Adrenal gland (tissue), 9 donors: ENCODE measurements at regions not wholly inside any gene's neighbourhood (a gene's known extent, or its start where the extent isn't known, plus 50 kb on each side); places are given as distances from the start of the nearest gene placed in this dataset.
"Not testable (repeated sequence)": the region's sequence is repeated elsewhere in the genome, so short reads cannot be mapped to it uniquely, and the experiment has no call there.

Source experiments
- DNase-seq, 7 donors: peaks; one replicate each; pipeline ENCODE4 v3.0.0-alpha.2; 2019 to 2020
- H3K27ac ChIP-seq, 5 donors: fragments of 200-600 bp; sonication (generic) in 4 of 5; 1 replicate in 3 of 5; 2 replicates in 2 of 5; pipeline versions ENCODE4 v1.5.1 to v1.8.0; 2016 to 2020; ENCODE audit warnings: mild to moderate bottlenecking in 1 of 5
- H3K27me3 ChIP-seq: fragments of 200-600 bp; 2 replicates; pipeline ENCODE4 v1.8.0; 2021
- H3K36me3 ChIP-seq, 2 donors: fragments of 200-600 bp; replicated peaks in 1 of 2; 1 replicate in 1 of 2; 2 replicates in 1 of 2; pipeline versions ENCODE4 v1.5.1 to v1.8.0; 2018 to 2022
- H3K4me1 ChIP-seq, 2 donors: fragments of 200-600 bp; replicated peaks in 1 of 2; 1 replicate in 1 of 2; 2 replicates in 1 of 2; pipeline versions ENCODE4 v1.5.1 to v1.8.0; 2018 to 2021
- H3K4me3 ChIP-seq, 4 donors: fragments of 200-600 bp; sonication (generic) in 3 of 4; one replicate each; pipeline ENCODE4 v1.5.1; 2016 to 2018
- H3K9me3 ChIP-seq, 3 donors: fragments of 200-600 bp; sonication (generic) in 1 of 3; replicated peaks in 1 of 3; 1 replicate in 2 of 3; 2 replicates in 1 of 3; pipeline versions ENCODE4 v1.5.1 to v1.8.0; 2016 to 2021
- WGBS, 4 donors: extraction: QIAGEN DNeasy Blood & Tissue Kit in 2 of 4; methylation state at CpG; one replicate each; pipeline versions ENCODE4 v1.1.5 to v1.1.7; 2013 to 2017; 5-methylcytosine and 5-hydroxymethylcytosine counted together
- intact Hi-C, 2 donors: fragments of 100-400 bp; cut with DNase I; formaldehyde crosslinking; loops; one replicate each; pipeline versions ENCODE4 v1.14.1 to v1.15.0; 2022 to 2023
- donor health status: healthy with polysubstance abuse.
- donor health status: Bipolar disorder and iron deficiency.
- donor health status: DM: yes; HTN: yes; CAD: no.
- donor health status: DM: no; HTN: no; CAD: no.
- donor health status: DM: no; HTN: no; CAD: no.

DNA sequence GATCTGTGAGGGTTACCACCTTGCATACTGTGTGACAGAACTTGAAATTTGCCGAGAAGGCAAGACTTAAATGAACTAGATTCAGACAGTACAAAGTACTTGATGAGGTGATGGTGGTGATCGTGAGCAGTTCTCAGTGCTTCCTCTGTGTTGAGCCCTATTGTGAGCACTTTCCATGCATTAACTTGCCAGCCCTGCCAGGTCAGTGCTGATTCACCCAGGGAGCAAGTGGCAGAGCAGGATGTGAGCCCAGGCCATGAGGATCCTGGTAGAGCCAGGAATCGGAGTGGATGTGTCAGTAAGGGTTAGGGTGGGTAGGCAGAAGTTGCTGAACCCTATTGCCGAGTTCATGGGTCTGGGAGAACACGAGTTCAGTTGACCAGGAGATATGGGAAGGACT is 4545.7 kb upstream of the TPTE start:
- intact Hi-C loops, DNase-seq, H3K27me3 ChIP-seq, H3K4me1 ChIP-seq, H3K27ac ChIP-seq, H3K36me3 ChIP-seq, H3K4me3 ChIP-seq, H3K9me3 ChIP-seq: not testable (repeated sequence)
- no CpG with 5 or more reads among the region's 5 CpGs for WGBS, 4 donors

DNA sequence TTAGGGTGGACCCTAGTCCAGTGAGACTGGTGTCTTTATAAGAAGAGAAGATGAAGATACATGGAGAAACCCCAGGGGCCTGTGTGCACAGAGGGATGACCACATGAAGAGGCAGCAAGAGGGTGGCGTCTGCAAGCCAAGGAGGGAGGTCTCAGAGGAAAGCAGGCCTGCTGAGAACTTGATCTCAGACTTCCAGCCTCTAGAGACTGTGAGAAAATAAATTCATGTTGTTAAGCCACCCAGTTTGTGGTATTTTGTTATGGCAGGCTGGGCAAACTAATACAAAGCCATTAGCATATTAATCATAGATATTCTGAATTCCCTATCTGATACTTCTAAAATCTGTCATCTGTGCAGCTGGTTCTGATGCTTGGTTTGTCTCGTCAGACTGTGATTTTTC is 4523.8 kb upstream of the TPTE start:
- intact Hi-C loops, H3K4me1 ChIP-seq, H3K4me3 ChIP-seq, H3K9me3 ChIP-seq, H3K27me3 ChIP-seq, H3K27ac ChIP-seq, DNase-seq, H3K36me3 ChIP-seq: not testable (repeated sequence)
- no CpG with 5 or more reads among the region's 2 CpGs for WGBS, 4 donors

DNA sequence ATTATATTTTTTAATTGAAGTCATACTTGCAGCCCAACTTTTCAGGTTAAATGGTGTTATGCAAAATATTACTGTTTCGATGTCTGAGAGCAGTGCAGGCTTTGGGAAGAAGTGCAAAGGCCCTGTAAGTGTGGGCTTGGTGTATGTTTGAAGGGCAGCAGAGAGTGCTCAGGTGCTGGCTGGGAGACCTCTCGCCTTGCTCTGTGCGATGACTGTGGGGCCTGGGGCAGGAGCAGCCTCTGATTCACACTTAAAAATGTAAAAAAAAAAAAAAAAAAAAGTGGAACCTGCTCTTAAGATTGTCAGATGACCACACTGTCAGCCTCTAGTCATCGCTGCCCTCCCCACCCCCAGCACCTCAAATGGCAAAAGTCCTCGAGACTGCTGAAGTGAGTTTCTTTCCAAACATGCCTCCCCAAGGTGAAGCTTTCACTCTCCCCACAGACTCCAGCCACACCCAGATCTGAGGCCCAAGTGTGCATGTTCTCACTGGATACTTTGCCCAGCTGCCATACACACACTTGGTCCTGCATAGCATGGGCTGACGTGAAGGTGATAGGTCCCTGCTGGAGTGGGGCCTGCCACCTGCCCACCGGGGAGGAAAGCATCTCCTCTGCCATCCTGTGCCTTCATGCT is 4505.8 kb upstream of the TPTE start:
- intact Hi-C loops, H3K4me3 ChIP-seq, DNase-seq, H3K9me3 ChIP-seq, H3K36me3 ChIP-seq, H3K27ac ChIP-seq, H3K4me1 ChIP-seq, H3K27me3 ChIP-seq: not testable (repeated sequence)
- WGBS, 4 donors, result no CpG with 5 or more reads among the region's 7 CpGs

DNA sequence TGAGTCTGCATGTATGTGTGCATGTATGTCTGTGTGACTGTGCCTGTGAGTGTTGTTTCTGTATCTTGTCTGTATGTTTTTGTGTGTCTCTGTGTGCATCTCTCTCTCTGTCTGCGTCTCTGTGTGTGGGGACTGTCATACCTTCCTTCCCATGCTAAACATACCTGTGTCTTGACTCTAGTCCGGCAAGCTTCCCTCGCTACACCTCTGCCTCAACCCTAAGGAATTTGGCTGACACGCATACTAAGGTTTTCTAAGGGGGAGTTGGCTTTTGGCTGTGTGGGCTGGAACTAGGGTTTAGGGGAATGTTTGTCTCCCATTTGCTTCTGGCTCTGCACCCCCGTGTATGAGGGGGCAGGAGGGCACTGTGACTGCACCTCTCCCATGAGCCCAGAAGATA is 4500.9 kb upstream of the TPTE start:
- DNase-seq, H3K27ac ChIP-seq, H3K36me3 ChIP-seq, H3K4me1 ChIP-seq, H3K4me3 ChIP-seq, H3K9me3 ChIP-seq, intact Hi-C loops, H3K27me3 ChIP-seq: not testable (repeated sequence)
- WGBS, 4 donors, result no CpG with 5 or more reads among the region's 5 CpGs

DNA sequence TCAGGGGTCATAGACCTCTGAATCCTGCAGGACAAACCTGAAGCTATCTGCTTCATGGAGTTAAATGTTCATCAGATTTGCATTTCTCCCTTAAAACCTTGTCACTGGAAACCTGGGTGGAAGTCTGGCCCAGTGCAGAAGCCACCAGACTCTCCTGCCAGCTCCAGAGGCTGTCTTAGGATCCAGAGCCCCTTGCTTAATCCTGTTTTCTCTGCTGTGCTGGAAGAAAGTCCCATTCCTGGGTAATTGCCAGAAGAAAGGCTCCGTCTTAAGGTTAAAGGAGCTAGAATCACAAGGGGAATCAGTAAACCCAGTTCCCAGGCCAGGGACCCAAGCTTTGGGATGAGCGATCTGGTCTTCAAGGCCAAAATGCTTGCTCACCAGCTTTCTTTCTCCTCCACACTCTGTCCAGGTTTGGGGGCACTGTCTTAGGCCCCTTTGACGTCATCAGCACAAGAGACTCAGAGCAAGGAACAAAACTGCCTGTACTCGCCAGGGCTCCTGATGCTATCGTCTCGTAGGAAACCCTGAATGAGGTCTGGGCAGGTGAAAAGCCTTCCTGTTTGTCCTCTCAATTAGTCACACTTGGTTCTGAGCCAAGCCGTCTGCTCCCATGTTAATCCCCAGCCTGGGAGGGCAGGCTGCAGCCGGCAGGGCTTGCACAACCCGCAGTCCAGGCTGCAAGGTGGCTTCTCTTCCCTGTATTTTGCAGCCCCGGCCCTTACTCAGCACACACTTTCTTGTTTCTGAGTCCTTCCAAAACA is 4500.2 kb upstream of the TPTE start:
- no CpG with 5 or more reads among the region's 10 CpGs for WGBS, 4 donors
- H3K4me3 ChIP-seq, DNase-seq, intact Hi-C loops, H3K9me3 ChIP-seq, H3K4me1 ChIP-seq, H3K27me3 ChIP-seq, H3K27ac ChIP-seq, H3K36me3 ChIP-seq: not testable (repeated sequence)

DNA sequence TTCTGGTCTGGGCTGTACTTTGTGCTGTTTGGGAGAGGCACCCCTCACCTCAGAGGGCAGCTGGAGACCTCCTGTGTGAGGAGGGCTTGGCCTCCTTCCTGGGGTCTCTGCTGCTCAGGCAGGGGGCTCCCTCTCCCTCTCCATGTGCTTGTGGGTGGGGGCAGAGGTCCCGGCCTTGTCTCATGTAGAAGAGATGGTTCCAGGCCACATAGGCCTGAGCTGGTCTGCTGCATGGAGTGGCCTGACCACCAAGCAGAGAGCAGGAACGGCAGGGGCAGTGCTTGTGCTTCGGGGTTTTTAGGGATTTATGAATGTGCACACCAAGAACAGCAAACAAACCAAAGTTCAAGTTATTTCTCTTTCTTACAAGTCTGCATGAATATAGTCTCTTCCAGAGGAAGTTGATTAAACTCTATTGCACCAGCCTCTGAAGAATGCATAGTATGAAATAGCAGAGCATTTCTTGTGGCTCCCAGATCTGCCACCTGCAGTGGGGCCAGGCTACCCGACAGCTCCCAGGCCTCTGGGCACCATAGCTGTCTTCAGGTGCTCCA is 4499.6 kb upstream of the TPTE start:
- H3K27me3 ChIP-seq, H3K27ac ChIP-seq, H3K9me3 ChIP-seq, H3K36me3 ChIP-seq, H3K4me3 ChIP-seq, intact Hi-C loops, DNase-seq, H3K4me1 ChIP-seq: not testable (repeated sequence)
- WGBS, 4 donors, result no CpG with 5 or more reads among the region's 4 CpGs

DNA sequence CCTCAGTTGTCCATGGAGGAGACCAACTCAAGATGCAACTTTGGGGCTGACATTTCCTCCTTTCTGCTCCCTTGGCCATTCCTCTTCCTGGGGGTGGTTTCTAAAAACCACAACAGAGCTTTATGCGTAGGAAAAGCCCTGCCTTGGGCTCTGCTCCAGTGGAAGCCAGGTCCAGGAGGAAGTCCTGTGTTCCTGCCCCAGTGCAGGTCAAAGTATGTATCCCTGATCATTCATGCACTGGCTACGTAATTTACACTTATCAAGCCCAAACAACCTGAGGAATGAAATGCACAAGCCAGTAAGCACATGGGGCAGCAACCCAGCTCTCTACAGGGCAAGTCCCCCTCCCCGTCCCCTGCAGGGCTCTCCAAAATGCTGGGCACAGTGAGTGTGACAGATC is 4498.1 kb upstream of the TPTE start:
- H3K9me3 ChIP-seq, intact Hi-C loops, DNase-seq, H3K4me1 ChIP-seq, H3K27me3 ChIP-seq, H3K4me3 ChIP-seq, H3K36me3 ChIP-seq, H3K27ac ChIP-seq: not testable (repeated sequence)
- WGBS, 4 donors, result no CpG with 5 or more reads among the region's 3 CpGs

DNA sequence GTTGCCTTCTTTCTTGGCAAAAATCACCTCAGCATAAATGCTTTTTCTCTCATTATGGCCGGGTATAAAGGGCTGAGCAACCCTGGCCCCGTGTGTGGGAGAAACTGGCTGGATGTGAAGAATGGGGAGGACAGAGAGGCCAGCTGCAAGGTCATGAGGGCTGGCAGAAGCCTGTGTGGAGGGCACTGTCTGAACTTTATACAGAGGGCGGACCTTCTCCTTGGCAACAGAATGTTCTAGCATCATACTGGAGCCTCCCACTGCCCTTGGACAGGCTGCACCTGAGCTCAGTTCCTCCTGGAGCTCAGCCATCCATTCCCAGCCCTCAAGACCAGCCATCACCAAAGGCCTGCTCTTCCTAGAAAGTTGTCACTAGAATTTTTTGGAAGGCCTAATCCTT is 4496.2 kb upstream of the TPTE start:
- H3K4me3 ChIP-seq, intact Hi-C loops, H3K9me3 ChIP-seq, H3K36me3 ChIP-seq, H3K27me3 ChIP-seq, H3K4me1 ChIP-seq, H3K27ac ChIP-seq, DNase-seq: not testable (repeated sequence)
- no CpG with 5 or more reads among the region's 3 CpGs for WGBS, 4 donors

DNA sequence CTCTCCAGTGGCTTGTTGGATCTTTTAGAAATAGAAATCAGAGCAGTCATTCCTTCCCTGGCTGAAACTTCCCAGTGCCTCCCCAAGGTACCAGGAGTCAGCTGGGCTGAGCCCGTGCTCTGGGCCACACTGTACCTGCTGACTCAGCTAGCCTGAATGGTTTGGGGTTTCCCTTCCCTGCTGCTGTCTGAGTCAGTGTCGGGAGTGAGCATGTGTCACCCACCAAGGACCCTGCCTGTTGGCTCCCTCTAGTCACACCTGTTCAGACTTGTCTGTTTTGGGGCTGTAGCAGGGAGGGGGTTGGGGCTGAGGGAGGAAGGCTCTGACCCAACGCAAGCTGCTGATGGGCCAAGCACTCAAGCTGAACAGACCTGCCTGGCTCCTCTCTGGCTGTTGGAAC is 4493.9 kb upstream of the TPTE start:
- H3K9me3 ChIP-seq, H3K36me3 ChIP-seq, H3K27me3 ChIP-seq, DNase-seq, H3K4me3 ChIP-seq, H3K4me1 ChIP-seq, H3K27ac ChIP-seq, intact Hi-C loops: not testable (repeated sequence)
- no CpG with 5 or more reads among the region's 3 CpGs for WGBS, 4 donors

DNA sequence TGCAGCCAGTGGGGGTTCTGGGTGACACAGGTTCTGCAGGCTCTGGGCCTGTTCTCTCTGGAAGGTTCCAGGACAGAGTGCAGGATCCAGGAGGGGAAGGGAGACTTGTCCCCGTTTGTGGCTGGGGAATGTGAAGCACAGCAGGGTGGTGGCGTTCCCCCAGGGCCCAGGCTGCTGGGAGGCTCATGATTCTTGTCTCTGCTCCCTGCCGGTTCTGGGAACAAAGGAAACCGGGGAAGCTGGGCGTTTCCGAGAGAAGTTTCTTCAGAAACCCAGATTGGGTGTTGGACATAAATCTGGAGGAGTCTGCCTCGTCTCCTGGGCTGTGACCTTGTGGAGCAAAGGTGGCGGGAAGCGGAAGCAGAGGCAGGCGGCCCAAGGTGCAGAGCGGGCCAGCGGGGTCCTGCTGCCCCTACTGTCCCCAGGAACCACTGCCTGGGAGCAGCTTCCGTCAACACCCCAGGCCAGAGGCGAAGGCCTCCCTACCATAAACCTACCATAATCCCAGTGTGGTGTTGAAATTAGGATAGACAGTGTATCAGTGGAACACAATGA is 4487.2 kb upstream of the TPTE start:
- intact Hi-C loops, DNase-seq, H3K27me3 ChIP-seq, H3K4me3 ChIP-seq, H3K36me3 ChIP-seq, H3K27ac ChIP-seq, H3K9me3 ChIP-seq, H3K4me1 ChIP-seq: not testable (repeated sequence)
- WGBS, 4 donors, result no CpG with 5 or more reads among the region's 14 CpGs

DNA sequence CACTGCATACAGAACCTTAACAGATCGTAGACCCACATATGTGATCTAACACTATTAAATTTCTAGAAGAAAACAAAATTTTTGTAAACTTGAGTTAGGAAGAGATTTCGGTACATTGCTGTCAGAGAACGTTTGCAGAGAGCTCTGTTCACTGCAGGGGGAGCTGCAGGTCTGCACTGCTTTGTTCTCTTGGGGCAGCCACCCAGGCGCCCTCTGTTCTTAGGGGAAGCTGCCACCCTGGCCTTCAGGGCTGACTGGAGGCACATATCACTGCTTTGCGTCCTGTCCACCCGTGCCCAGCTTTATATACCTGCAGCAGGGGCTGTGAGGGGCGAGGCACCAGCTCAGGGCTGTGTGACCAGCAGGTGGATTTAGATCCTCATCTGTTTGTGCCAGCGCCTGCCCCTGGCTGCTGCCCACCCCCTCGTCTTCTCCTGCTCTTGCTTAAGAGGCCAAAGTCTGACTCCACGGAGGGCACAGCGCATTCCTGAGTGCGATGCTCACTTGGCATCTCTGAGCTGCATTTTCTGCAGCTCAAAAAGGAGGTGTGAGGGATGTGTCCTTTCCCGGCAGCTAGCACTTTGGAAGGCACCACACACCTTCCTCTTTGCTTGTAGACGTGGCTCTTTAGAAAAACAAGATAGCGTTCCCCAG is 4486.4 kb upstream of the TPTE start:
- intact Hi-C loops, H3K4me3 ChIP-seq, H3K27me3 ChIP-seq, H3K36me3 ChIP-seq, H3K4me1 ChIP-seq, H3K9me3 ChIP-seq, H3K27ac ChIP-seq, DNase-seq: not testable (repeated sequence)
- WGBS, 4 donors, result no CpG with 5 or more reads among the region's 15 CpGs
